Peyer's patch (tissue), 4 donors: ENCODE measurements at regions not wholly inside any gene's neighbourhood (a gene's known extent, or its start where the extent isn't known, plus 50 kb on each side); places are given as distances from the start of the nearest gene placed in this dataset.

ENCODE experiments used
- DNase-seq, 3 donors: peaks; one replicate each; pipeline ENCODE4 v3.0.0-alpha.2; 2017 to 2019
- H3K27ac ChIP-seq, 4 donors: fragments of 200-600 bp; sonication (generic); one replicate each; pipeline ENCODE4 v1.5.1; 2016 to 2019
- H3K27me3 ChIP-seq, 2 donors: fragments of 200-600 bp; sonication (generic); one replicate each; pipeline ENCODE4 v1.5.1; 2019
- H3K36me3 ChIP-seq, 3 donors: fragments of 200-600 bp; sonication (generic); one replicate each; pipeline ENCODE4 v1.5.1; 2016 to 2019
- H3K4me1 ChIP-seq, 4 donors: fragments of 200-600 bp; sonication (generic); one replicate each; pipeline ENCODE4 v1.5.1; 2016 to 2019
- H3K4me3 ChIP-seq, 4 donors: fragments of 200-600 bp; sonication (generic); 1 replicate in 3 of 4; 2 replicates in 1 of 4; pipeline ENCODE4 v1.5.1; 2016 to 2019; ENCODE audit warnings: mild to moderate bottlenecking in 1 of 4
- H3K9me3 ChIP-seq, 4 donors: fragments of 200-600 bp; sonication (generic); one replicate each; pipeline ENCODE4 v1.5.1; 2016 to 2019; ENCODE audit warnings: mild to moderate bottlenecking in 1 of 4
- CTCF ChIP-seq, 6 experiments: fragments of 450-650 bp in 4 of 6; fragments of 200-600 bp in 2 of 6; sonication (generic) in 1 of 6; IDR thresholded peaks; one replicate each; pipeline ENCODE4 v1.5.1; 2017 to 2019; ENCODE audit warnings: antibody characterized with exemption in 6 of 6, mild to moderate bottlenecking in 3 of 6, moderate library complexity in 1 of 6
- POLR2A ChIP-seq, 2 donors: fragments of 450-650 bp; IDR thresholded peaks; one replicate each; pipeline ENCODE4 v1.5.1; 2017; ENCODE audit warnings: antibody characterized with exemption in 2 of 2, mild to moderate bottlenecking in 2 of 2, moderate library complexity in 2 of 2

DNA sequence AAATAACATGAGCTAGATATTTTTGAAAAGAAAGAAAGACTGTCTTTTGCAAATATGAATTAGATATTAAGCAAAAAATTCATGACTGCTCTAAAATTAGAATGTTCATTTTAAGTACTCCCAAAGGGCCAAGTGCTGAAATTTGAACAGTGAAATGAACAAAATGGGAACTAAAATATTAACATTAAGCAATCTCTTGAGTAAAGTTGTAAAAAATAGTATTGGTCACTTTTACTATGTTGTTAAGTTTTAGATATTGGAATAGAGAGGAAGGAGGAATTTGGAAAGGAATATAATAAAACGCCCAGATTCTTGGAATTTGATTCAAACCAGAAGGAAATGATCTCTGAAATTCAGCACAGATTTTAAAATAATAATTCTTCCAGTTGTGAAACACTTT is 125.9 kb upstream of the ANK2 start:
- Histone ChIP-seq H3K27me3 (no peaks in the 10 kb centered on the region), H3K27ac (peak overlapping the region in 1 of 4 donors; percentile 4), H3K36me3 (no peaks in the 10 kb centered on the region), H3K9me3 (no peaks in the 10 kb centered on the region), H3K4me3 (no peak overlapping the region), H3K4me1 (no peaks in the 10 kb centered on the region)
- no peak for DNase-seq
- no peak for TF ChIP-seq POLR2A (IDR thresholded peaks at IDR 0.05)

GRCh38 chr4:112926819-112927218 is 122.6 kb upstream of the ANK2 start:
- Histone ChIP-seq H3K4me3 (no peak overlapping the region), H3K36me3 (no peaks in the 10 kb centered on the region), H3K4me1 (no peaks in the 10 kb centered on the region), H3K9me3 (no peaks in the 10 kb centered on the region), H3K27me3 (no peaks in the 10 kb centered on the region), H3K27ac (peak overlapping the region in 1 of 4 donors; percentile 34)
- no peak for DNase-seq
- TF ChIP-seq CTCF (IDR thresholded peaks at IDR 0.05): no peak
- no peak for TF ChIP-seq POLR2A (IDR thresholded peaks at IDR 0.05)

- Histone ChIP-seq H3K4me3 (no peak overlapping the region), H3K36me3 (no peaks in the 10 kb centered on the region), H3K9me3 (no peaks in the 10 kb centered on the region), H3K27ac (peak overlapping the region in 1 of 4 donors; percentile 34), H3K27me3 (no peaks in the 10 kb centered on the region), H3K4me1 (no peaks in the 10 kb centered on the region)
- TF ChIP-seq POLR2A (IDR thresholded peaks at IDR 0.05) (no peak), CTCF (IDR thresholded peaks at IDR 0.05) (no peak)
- no peak for DNase-seq
These were observed 121.9 kb upstream of the ANK2 start for GRCh38 chr4:112927544-112927943.

GRCh38 chr4:112931001-112931400 is 118.5 kb upstream of the ANK2 start:
- TF ChIP-seq POLR2A (IDR thresholded peaks at IDR 0.05) (no peak), CTCF (IDR thresholded peaks at IDR 0.05) (no peak)
- no peak overlapping the region for H3K27ac ChIP-seq
- no peaks in the 10 kb centered on the region for H3K9me3 ChIP-seq
- no peaks in the 10 kb centered on the region for H3K27me3 ChIP-seq
- DNase-seq: no peak
- H3K36me3 ChIP-seq: no peaks in the 10 kb centered on the region
- H3K4me1 ChIP-seq: no peaks in the 10 kb centered on the region
- no peak overlapping the region for H3K4me3 ChIP-seq

DNA sequence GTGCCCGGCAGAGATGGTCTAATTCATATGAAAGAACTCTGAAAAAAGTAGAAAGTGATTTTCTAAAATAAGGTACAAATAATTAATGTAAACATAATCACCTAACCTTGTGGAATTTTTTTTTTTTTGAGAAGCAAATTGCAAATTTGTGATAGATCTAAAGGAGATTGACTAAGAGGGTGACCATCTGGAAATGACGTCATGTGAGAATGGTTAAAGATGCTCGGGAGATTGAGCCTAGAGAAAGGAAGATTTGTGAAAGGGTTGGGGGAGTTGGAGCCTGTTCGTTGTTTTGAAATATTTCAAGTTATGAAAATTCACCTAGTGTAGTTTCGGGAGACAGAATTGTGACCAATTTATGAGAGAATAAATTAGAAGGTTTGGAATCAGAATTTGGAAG is 115.7 kb upstream of the ANK2 start:
- Histone ChIP-seq H3K4me1 (no peaks in the 10 kb centered on the region), H3K36me3 (no peaks in the 10 kb centered on the region), H3K9me3 (no peaks in the 10 kb centered on the region), H3K4me3 (no peak overlapping the region), H3K27ac (no peak overlapping the region), H3K27me3 (no peaks in the 10 kb centered on the region)
- no peak for DNase-seq
- TF ChIP-seq CTCF (IDR thresholded peaks at IDR 0.05): no peak
- no peak for TF ChIP-seq POLR2A (IDR thresholded peaks at IDR 0.05)

GRCh38 chr4:112938461-112939058 is 110.9 kb upstream of the ANK2 start:
- Histone ChIP-seq H3K4me1 (no peaks in the 10 kb centered on the region), H3K27ac (no peak overlapping the region), H3K36me3 (no peaks in the 10 kb centered on the region), H3K27me3 (no peaks in the 10 kb centered on the region), H3K4me3 (no peak overlapping the region), H3K9me3 (no peaks in the 10 kb centered on the region)
- DNase-seq: no peak
- TF ChIP-seq POLR2A (IDR thresholded peaks at IDR 0.05) (no peak), CTCF (IDR thresholded peaks at IDR 0.05) (peak in 5 of 6 experiments; percentile 24 to 58 (median 48))
